GM23338 (cell line): ENCODE measurements at regions not wholly inside any gene's neighbourhood (a gene's known extent, or its start where the extent isn't known, plus 50 kb on each side); places are given as distances from the start of the nearest gene placed in this dataset.

Experiments
- ATAC-seq: fragments of 200-7000 bp; cut with Tn5 transposase; 3 replicates; pipeline ENCODE4 v1.9.1; 2020
- DNase-seq: peaks from one replicate; pipeline ENCODE4 v3.0.0-alpha.2; 2015; ENCODE audit warnings: low spot score
- H2AFZ ChIP-seq: fragments of 200-600 bp; sonication (generic); 2 replicates; pipeline ENCODE4 v1.8.0; 2016; ENCODE audit warnings: antibody characterized with exemption, mild to moderate bottlenecking, moderate library complexity
- H3F3A ChIP-seq: fragments of 200-600 bp; sonication (generic); replicated peaks from 2 replicates; pipeline ENCODE4 v1.8.0; 2017; ENCODE audit warnings: antibody characterized with exemption, mixed run types, low read depth
- H3K27ac ChIP-seq: fragments of 200-600 bp; sonication (generic); 2 replicates; pipeline ENCODE4 v1.6.1; 2016; ENCODE audit warnings: low read depth
- H3K27me3 ChIP-seq: fragments of 200-600 bp; sonication (generic); 2 replicates; pipeline ENCODE4 v1.8.0; 2016; ENCODE audit warnings: mild to moderate bottlenecking, mixed run types, moderate library complexity; ENCODE audit not compliant: insufficient read depth
- H3K36me3 ChIP-seq: fragments of 200-600 bp; sonication (generic); 2 replicates; pipeline ENCODE4 v1.8.0; 2016; ENCODE audit warnings: mild to moderate bottlenecking; ENCODE audit not compliant: insufficient read depth
- H3K4me1 ChIP-seq: fragments of 200-600 bp; sonication (generic); 2 replicates; pipeline ENCODE4 v1.8.0; 2016; ENCODE audit warnings: mild to moderate bottlenecking, moderate library complexity; ENCODE audit not compliant: insufficient read depth
- H3K4me2 ChIP-seq: fragments of 200-600 bp; sonication (generic); 2 replicates; pipeline ENCODE4 v1.7.1; 2017; ENCODE audit warnings: mixed run types
- H3K4me3 ChIP-seq: fragments of 200-600 bp; sonication (generic); 2 replicates; pipeline ENCODE4 v1.6.1; 2016; ENCODE audit warnings: mixed run types
- H3K79me2 ChIP-seq: fragments of 200-600 bp; sonication (generic); replicated peaks from 2 replicates; pipeline ENCODE4 v1.8.0; 2017; ENCODE audit warnings: mild to moderate bottlenecking; ENCODE audit not compliant: insufficient read depth
- H3K9me2 ChIP-seq: fragments of 200-600 bp; sonication (generic); 2 replicates; pipeline ENCODE4 v1.8.0; 2017; ENCODE audit not compliant: insufficient read depth
- H4K20me1 ChIP-seq: fragments of 200-600 bp; sonication (generic); replicated peaks from 2 replicates; pipeline ENCODE4 v1.8.0; 2017; ENCODE audit warnings: mild to moderate bottlenecking; ENCODE audit not compliant: insufficient read depth
- H3K27ac Mint-ChIP-seq: 2 replicates; pipeline ENCODE4 v1.8.0; 2020; ENCODE audit warnings: inconsistent platforms, mild to moderate bottlenecking, moderate library complexity, mixed read lengths
- H3K27me3 Mint-ChIP-seq: 3 replicates; pipeline ENCODE4 v1.8.0; 2022; ENCODE audit warnings: low read depth, mild to moderate bottlenecking, moderate library complexity, mixed read lengths, inconsistent platforms; ENCODE audit not compliant: insufficient read depth, poor library complexity
- H3K36me3 Mint-ChIP-seq: 3 replicates; pipeline ENCODE4 v1.8.0; 2021; ENCODE audit warnings: low read depth, mild to moderate bottlenecking, inconsistent platforms, moderate library complexity, mixed read lengths
- H3K4me1 Mint-ChIP-seq: 3 replicates; pipeline ENCODE4 v1.8.0; 2020; ENCODE audit warnings: mild to moderate bottlenecking, inconsistent platforms, mixed read lengths
- H3K4me3 Mint-ChIP-seq: 3 replicates; pipeline ENCODE4 v1.8.0; 2021; ENCODE audit warnings: moderate library complexity, mild to moderate bottlenecking, inconsistent platforms, mixed read lengths
- H3K9me3 Mint-ChIP-seq: 3 replicates; pipeline ENCODE4 v1.8.0; 2020; ENCODE audit warnings: moderate library complexity, mild to moderate bottlenecking, inconsistent platforms, mixed read lengths
- CREB1 ChIP-seq: fragments of 250-450 bp; sonication (Bioruptor Pico); IDR thresholded peaks from 2 replicates; pipeline ENCODE4 v1.5.0; 2020; ENCODE audit warnings: low read depth, mild to moderate bottlenecking, moderate library complexity
- EZH2 ChIP-seq: fragments of 200-600 bp; sonication (generic); IDR thresholded peaks from one replicate; pipeline ENCODE4 v1.8.0; 2017; ENCODE audit warnings: antibody characterized with exemption, mild to moderate bottlenecking, low read depth; ENCODE audit not compliant: unreplicated experiment
- EZH2phosphoT487 ChIP-seq: fragments of 200-600 bp; sonication (generic); IDR thresholded peaks from one replicate; pipeline ENCODE4 v1.8.1; 2018; ENCODE audit warnings: antibody characterized with exemption; ENCODE audit not compliant: unreplicated experiment
- JUNB ChIP-seq: IDR thresholded peaks from one replicate; pipeline ENCODE4 v1.6.1; 2016; ENCODE audit warnings: antibody characterized with exemption; ENCODE audit not compliant: unreplicated experiment
- NANOG ChIP-seq: IDR thresholded peaks from 2 replicates; pipeline ENCODE4 v1.6.1; 2016; ENCODE audit warnings: antibody characterized with exemption, borderline replicate concordance
- POLR2AphosphoS5 ChIP-seq: IDR thresholded peaks from 2 replicates; pipeline ENCODE4 v1.6.1; 2016; ENCODE audit warnings: antibody characterized with exemption, low read depth
- STAT1 ChIP-seq: IDR thresholded peaks from one replicate; pipeline ENCODE4 v1.6.1; 2016; ENCODE audit warnings: antibody characterized with exemption; ENCODE audit not compliant: unreplicated experiment
- ZNF114 ChIP-seq: fragments of 250-450 bp; sonication (Bioruptor Pico); IDR thresholded peaks from 2 replicates; pipeline ENCODE4 v1.5.0; 2020; ENCODE audit warnings: mild to moderate bottlenecking, moderate library complexity
- ZNF331 ChIP-seq: fragments of 250-450 bp; sonication (Bioruptor Pico); IDR thresholded peaks from 2 replicates; pipeline ENCODE4 v1.5.0; 2020; ENCODE audit warnings: low read depth, mild to moderate bottlenecking, moderate library complexity
- TF ChIP-seq, protein P1 (sequence below): fragments of 250-450 bp; sonication (Bioruptor Pico); IDR thresholded peaks from 2 replicates; pipeline ENCODE4 v1.5.0; 2020; ENCODE audit warnings: mild to moderate bottlenecking, moderate library complexity
- TF ChIP-seq, protein P2 (sequence below): IDR thresholded peaks from 2 replicates; pipeline ENCODE4 v1.6.1; 2016; ENCODE audit warnings: antibody characterized with exemption
- TF ChIP-seq, protein P3 (sequence below), 2 experiments: fragments of 200-600 bp in 1 of 2; sonication (generic) in 1 of 2; conservative IDR thresholded peaks; 2 replicates each; pipeline versions ENCODE4 v1.5.1 to v1.6.1; 2016 to 2017; ENCODE audit warnings: antibody characterized with exemption in 2 of 2, low read depth in 2 of 2, mild to moderate bottlenecking in 2 of 2, moderate library complexity in 1 of 2
- TF ChIP-seq, protein P4 (sequence below): IDR thresholded peaks from one replicate; pipeline ENCODE4 v1.6.1; 2018; ENCODE audit warnings: antibody characterized with exemption; ENCODE audit not compliant: unreplicated experiment

DNA sequence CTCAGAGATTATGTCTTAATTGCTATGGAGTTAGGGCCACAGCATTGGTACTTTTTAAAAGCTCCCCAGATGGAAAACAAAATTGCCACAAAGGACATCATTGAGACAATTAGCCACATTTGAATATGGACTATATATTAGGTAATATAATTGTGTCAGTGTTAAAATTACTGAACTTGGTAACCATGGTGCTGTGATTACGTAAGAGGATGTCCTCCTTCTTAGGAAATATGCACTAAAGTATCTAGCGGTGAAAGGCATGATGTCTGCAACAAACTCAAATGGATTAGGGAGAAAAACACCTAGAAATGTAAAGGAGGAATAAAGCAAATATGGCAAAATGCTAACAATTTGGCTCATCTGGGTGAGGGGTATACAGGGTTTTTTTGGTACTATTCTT lies 89.9 kb upstream of the PAK3 start:
- peaks cover 6% of the 10 kb centered on the region; the same call in 1 of the 2 replicates for H3K4me1 ChIP-seq
- no peaks in the 10 kb centered on the region for H3F3A ChIP-seq
- no peaks in the 10 kb centered on the region for H3K79me2 ChIP-seq
- H3K27me3 ChIP-seq, result no peaks in the 10 kb centered on the region
- no peak overlapping the region for H2AFZ ChIP-seq
- ATAC-seq, result no peak
- no peaks in the 10 kb centered on the region for H3K9me3 Mint-ChIP-seq
- no peak overlapping the region for H3K4me3 Mint-ChIP-seq
- peaks cover 2% of the 10 kb centered on the region for H3K27me3 Mint-ChIP-seq
- no peaks in the 10 kb centered on the region for H4K20me1 ChIP-seq
- peaks cover 30% of the 10 kb centered on the region; the same call in 2 of the 3 replicates for H3K4me1 Mint-ChIP-seq
- H3K4me3 ChIP-seq, result no peak overlapping the region
- H3K27ac Mint-ChIP-seq, result no peak overlapping the region
- no peaks in the 10 kb centered on the region for H3K36me3 ChIP-seq
- H3K36me3 Mint-ChIP-seq, result no peaks in the 10 kb centered on the region
- TF ChIP-seq POLR2AphosphoS5 (no peak), EZH2phosphoT487 (no peak), NANOG (no peak), ZNF331 (CRISPR knock-in tag) (no peak), EZH2 (no peak), STAT1 (no peak), JUNB (no peak), ZNF114 (CRISPR knock-in tag) (no peak), CREB1 (no peak)
- TF ChIP-seq, protein P1, sequence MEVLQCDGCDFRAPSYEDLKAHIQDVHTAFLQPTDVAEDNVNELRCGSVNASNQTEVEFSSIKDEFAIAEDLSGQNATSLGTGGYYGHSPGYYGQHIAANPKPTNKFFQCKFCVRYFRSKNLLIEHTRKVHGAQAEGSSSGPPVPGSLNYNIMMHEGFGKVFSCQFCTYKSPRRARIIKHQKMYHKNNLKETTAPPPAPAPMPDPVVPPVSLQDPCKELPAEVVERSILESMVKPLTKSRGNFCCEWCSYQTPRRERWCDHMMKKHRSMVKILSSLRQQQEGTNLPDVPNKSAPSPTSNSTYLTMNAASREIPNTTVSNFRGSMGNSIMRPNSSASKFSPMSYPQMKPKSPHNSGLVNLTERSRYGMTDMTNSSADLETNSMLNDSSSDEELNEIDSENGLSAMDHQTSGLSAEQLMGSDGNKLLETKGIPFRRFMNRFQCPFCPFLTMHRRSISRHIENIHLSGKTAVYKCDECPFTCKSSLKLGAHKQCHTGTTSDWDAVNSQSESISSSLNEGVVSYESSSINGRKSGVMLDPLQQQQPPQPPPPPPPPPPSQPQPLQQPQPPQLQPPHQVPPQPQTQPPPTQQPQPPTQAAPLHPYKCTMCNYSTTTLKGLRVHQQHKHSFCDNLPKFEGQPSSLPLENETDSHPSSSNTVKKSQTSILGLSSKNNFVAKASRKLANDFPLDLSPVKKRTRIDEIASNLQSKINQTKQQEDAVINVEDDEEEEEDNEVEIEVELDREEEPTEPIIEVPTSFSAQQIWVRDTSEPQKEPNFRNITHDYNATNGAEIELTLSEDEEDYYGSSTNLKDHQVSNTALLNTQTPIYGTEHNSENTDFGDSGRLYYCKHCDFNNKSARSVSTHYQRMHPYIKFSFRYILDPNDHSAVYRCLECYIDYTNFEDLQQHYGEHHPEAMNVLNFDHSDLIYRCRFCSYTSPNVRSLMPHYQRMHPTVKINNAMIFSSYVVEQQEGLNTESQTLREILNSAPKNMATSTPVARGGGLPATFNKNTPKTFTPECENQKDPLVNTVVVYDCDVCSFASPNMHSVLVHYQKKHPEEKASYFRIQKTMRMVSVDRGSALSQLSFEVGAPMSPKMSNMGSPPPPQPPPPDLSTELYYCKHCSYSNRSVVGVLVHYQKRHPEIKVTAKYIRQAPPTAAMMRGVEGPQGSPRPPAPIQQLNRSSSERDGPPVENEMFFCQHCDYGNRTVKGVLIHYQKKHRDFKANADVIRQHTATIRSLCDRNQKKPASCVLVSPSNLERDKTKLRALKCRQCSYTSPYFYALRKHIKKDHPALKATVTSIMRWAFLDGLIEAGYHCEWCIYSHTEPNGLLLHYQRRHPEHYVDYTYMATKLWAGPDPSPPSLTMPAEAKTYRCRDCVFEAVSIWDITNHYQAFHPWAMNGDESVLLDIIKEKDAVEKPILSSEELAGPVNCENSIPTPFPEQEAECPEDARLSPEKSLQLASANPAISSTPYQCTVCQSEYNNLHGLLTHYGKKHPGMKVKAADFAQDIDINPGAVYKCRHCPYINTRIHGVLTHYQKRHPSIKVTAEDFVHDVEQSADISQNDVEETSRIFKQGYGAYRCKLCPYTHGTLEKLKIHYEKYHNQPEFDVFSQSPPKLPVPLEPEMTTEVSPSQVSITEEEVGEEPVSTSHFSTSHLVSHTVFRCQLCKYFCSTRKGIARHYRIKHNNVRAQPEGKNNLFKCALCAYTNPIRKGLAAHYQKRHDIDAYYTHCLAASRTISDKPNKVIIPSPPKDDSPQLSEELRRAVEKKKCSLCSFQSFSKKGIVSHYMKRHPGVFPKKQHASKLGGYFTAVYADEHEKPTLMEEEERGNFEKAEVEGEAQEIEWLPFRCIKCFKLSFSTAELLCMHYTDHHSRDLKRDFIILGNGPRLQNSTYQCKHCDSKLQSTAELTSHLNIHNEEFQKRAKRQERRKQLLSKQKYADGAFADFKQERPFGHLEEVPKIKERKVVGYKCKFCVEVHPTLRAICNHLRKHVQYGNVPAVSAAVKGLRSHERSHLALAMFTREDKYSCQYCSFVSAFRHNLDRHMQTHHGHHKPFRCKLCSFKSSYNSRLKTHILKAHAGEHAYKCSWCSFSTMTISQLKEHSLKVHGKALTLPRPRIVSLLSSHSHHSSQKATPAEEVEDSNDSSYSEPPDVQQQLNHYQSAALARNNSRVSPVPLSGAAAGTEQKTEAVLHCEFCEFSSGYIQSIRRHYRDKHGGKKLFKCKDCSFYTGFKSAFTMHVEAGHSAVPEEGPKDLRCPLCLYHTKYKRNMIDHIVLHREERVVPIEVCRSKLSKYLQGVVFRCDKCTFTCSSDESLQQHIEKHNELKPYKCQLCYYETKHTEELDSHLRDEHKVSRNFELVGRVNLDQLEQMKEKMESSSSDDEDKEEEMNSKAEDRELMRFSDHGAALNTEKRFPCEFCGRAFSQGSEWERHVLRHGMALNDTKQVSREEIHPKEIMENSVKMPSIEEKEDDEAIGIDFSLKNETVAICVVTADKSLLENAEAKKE (CRISPR knock-in tag), result no peak
- TF ChIP-seq, protein P2, sequence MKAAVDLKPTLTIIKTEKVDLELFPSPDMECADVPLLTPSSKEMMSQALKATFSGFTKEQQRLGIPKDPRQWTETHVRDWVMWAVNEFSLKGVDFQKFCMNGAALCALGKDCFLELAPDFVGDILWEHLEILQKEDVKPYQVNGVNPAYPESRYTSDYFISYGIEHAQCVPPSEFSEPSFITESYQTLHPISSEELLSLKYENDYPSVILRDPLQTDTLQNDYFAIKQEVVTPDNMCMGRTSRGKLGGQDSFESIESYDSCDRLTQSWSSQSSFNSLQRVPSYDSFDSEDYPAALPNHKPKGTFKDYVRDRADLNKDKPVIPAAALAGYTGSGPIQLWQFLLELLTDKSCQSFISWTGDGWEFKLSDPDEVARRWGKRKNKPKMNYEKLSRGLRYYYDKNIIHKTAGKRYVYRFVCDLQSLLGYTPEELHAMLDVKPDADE, result no peak
- TF ChIP-seq, protein P3, sequence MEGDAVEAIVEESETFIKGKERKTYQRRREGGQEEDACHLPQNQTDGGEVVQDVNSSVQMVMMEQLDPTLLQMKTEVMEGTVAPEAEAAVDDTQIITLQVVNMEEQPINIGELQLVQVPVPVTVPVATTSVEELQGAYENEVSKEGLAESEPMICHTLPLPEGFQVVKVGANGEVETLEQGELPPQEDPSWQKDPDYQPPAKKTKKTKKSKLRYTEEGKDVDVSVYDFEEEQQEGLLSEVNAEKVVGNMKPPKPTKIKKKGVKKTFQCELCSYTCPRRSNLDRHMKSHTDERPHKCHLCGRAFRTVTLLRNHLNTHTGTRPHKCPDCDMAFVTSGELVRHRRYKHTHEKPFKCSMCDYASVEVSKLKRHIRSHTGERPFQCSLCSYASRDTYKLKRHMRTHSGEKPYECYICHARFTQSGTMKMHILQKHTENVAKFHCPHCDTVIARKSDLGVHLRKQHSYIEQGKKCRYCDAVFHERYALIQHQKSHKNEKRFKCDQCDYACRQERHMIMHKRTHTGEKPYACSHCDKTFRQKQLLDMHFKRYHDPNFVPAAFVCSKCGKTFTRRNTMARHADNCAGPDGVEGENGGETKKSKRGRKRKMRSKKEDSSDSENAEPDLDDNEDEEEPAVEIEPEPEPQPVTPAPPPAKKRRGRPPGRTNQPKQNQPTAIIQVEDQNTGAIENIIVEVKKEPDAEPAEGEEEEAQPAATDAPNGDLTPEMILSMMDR (conservative IDR thresholded peaks at IDR 0.05; ENCODE audit: low read depth in 2 of 2), result no peak
- TF ChIP-seq, protein P4, sequence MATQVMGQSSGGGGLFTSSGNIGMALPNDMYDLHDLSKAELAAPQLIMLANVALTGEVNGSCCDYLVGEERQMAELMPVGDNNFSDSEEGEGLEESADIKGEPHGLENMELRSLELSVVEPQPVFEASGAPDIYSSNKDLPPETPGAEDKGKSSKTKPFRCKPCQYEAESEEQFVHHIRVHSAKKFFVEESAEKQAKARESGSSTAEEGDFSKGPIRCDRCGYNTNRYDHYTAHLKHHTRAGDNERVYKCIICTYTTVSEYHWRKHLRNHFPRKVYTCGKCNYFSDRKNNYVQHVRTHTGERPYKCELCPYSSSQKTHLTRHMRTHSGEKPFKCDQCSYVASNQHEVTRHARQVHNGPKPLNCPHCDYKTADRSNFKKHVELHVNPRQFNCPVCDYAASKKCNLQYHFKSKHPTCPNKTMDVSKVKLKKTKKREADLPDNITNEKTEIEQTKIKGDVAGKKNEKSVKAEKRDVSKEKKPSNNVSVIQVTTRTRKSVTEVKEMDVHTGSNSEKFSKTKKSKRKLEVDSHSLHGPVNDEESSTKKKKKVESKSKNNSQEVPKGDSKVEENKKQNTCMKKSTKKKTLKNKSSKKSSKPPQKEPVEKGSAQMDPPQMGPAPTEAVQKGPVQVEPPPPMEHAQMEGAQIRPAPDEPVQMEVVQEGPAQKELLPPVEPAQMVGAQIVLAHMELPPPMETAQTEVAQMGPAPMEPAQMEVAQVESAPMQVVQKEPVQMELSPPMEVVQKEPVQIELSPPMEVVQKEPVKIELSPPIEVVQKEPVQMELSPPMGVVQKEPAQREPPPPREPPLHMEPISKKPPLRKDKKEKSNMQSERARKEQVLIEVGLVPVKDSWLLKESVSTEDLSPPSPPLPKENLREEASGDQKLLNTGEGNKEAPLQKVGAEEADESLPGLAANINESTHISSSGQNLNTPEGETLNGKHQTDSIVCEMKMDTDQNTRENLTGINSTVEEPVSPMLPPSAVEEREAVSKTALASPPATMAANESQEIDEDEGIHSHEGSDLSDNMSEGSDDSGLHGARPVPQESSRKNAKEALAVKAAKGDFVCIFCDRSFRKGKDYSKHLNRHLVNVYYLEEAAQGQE, result no peak
- H3K9me2 ChIP-seq, result no peaks in the 10 kb centered on the region
- DNase-seq, result no peak
- H3K4me2 ChIP-seq, result no peak overlapping the region
- H3K27ac ChIP-seq, result no peak overlapping the region
